Anterior cingulate cortex (tissue), 58 donors: ENCODE measurements at regions not wholly inside any gene's neighbourhood (a gene's known extent, or its start where the extent isn't known, plus 50 kb on each side); places are given as distances from the start of the nearest gene placed in this dataset.
A peak's percentile ranks its signal among the peaks of the same experiment; 100 is the strongest.
"Not testable (repeated sequence)": the region's sequence is repeated elsewhere in the genome, so short reads cannot be mapped to it uniquely, and the experiment has no call there.

Experiments used
- DNase-seq, 58 donors: peaks; one replicate each; lab custom pipeline; 2025; lab: John Stamatoyannopoulos, UW

DNA sequence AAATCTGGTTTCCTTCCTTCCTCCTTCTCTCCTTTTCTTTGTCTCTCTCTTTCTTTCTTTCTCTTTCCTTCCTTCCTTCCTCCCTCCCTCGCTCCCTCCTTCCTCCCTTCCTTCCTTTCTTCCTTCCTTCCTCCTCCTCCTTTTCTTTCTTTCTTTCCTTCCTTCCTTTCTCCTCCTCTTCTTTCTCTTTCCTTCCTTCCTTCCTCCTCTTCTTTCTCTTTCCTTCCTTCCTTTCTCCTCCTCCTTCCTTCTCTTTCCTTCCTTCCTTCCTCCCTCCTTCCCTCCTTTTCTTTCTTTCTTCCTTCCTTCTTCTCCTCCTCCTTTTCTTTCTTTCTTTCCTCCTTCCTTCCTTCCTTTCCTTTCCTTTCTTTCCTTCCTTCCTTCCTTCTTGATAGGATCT is 61.2 kb downstream of the VIP start:
- no peak for DNase-seq

DNA sequence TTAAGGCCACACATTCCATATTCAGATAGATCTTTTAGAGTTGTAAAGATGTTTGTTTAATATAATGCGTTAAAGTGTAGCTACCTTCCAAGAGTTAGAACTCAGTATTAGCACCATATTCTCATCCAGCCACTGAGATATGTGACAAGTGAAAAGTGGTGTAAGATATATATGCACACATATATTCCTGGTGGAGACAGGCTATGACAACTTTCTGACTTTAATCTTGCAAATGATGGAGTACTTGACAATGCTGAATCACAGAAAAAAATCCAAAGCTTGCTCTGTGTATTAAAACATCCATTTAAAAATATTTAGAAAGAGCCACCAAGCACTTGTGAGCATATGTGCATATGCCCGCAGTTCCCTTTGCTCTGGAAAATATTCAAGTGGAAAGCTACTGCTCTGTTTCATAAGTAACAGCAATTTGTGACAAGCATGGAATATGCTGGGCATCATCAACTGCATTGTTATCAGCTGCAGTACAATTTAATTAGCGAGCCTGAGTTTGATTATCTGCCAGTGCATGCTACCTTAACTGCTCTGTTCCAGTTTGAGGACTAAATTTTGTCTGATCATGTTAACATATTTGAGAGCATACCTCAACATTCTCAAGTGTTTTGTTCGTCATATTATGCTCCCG is 64.8 kb downstream of the VIP start:
- no peak for DNase-seq

DNA sequence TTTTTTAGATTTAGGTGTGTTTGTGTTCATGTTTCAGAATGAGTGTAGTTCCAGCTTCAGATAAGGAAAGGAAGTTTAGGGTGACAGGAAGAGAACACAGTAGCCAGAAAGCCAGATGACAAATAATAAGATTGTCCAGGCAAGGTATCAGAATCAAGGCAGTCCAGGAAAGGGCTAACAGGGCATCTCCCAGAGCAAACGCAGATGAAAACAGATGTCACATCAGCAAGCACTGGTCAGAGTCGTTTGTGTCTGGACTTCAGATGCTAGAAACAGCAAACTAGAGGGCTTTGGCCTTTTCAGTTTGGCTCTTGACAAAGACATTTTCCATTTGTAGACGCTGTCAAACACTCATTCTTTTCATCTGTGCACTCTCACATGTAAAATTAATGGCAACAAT is 65.5 kb downstream of the VIP start:
- DNase-seq = no peak

DNA sequence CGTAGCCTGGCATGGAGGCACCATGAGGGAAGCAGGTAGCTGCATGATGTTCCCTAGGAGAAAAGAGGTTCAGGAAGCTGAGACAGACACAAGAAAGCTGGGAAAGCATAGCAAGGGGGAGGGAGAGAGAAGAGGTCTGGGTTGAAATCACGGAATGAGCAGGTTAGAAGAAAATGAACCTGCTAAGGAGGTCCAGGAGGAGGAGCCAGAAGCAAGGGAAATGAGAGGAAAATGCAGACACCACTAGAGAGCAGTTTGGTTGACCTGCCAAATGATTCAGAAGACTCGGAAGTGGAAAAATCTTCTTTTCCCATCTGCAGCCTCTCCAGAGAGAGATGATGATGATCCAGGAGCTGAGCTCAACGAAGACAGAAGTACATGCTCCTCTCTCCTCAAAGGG is 70.9 kb downstream of the VIP start:
- DNase-seq = no peak

DNA sequence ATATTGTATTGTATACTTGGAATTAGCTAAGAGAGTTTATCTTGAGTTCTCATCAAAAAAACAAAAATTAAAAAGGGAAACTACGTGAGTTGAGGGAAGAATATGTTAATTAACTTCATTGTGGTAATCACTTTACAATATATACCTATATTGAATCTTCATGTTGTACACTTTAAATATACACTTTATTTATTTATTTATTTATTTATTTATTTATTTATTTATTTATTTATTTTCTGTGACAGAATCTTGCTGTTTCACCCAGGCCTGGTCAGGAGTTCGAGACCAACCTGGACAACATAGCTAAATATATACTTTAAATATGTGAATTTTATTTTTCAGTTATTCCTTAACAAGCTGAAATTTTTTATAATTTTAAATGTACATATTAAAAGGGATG is 74.1 kb downstream of the VIP start:
- no peak for DNase-seq

DNA sequence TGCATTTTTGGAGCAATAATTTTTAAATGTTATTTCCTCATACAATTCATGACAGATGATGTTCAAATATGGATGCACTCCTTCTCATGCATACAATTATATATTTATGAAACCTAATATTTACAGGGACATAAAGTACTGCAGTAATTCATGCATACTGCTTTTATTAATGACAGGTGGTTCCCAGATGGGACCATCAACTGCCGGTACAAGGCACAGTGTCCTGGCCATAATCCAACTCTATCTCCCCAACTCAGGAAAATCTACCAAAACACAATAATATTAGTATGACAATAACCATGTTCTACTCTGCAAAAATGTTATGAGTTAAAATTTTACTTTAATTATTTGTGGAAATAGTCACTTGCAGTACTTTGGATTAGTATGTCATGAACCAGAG is 77.8 kb downstream of the VIP start:
- no peak for DNase-seq

DNA sequence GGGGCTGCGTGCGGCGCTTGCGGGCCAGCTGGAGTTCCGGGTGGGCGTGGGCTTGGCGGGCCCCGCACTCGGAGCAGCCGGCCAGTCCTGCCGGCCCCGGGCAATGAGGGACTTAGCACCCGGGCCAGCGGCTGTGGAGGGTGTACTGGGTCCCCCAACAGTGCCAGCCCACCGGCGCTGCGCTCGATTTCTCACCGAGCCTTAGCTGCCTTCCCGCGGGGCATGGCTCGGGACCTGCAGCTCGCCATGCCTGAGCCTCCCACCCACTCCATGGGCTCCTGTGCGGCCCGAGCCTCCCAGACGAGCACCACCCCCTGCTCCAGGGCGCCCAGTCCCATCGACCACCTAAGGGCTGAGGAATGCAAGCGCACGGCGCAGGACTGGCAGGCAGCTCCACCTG is 83.8 kb downstream of the VIP start:
- not testable (repeated sequence) for DNase-seq

DNA sequence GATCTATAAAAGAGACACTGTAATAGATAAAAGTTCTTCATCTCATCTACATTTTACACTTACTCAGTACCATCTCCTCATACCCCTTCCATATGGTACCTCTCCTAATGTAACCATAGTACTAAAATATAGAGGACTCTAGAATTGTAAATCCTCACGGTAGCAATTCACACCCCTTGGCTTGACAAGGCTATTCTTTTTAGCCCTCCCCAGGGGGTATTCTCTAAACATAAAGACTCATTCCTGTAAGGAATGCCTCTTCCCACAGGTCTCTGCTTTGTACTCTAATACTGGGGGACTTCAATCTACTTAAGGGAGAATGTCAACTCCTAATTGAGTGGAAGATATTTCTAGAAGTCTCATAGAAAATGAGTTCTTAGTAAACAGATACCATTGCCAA is 85.9 kb downstream of the VIP start:
- no peak for DNase-seq

DNA sequence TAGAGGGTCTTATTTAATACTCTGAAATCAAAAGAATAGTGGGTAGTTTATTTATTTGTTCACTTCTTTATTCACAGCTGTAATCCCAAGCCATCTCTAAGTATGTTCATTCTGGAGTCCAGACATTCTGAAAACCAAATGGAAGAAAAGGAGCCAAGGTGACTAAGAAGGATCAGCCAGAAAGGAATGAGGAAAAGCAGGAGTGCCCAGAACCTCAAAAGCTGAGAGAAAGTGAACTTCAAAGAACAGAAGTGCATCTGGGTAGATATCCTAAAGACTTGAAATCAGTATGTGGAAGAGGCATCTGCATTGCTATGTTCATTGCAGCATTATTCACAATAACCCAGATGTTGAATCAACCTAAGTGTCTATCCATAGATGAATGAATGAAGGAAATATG is 94.8 kb downstream of the VIP start:
- DNase-seq = no peak

DNA sequence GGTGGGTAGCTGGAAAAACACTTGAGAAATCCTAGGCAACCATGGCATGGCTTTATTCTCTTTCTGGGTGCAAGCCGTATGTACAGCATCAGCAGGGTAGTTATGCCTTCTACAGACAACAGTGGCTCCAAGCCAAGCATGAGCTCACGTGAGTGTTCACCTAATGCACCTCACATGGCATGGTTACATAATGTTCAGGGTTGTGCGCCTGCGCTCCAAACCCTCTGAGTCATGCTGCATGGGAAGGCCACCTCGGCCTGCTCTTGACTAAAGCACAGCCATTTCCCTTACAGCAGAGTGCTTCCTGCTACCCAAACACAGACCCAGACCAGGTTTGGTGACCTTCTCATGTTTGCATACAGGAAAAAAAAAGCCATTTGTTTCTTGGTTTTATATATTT is 96.2 kb downstream of the VIP start:
- no peak for DNase-seq

DNA sequence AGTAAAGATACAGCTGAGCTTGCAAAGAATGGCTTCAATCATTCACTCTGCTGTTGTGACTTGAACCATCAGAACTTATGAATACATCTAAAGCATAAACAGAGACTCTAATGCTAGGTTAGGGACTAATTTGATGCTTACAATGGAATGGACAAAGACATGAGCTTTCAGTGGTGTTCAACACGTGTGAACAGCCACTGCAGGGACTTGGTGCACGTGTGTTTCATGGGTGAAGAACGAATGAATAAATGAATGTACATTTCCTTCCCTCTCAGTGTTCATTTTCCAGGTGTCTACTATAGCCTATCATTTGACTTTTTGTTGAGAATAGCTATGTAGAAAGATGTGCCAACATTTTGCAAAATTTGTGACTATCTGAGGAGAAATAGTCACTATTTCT is 98.3 kb downstream of the VIP start:
- DNase-seq = no peak

DNA sequence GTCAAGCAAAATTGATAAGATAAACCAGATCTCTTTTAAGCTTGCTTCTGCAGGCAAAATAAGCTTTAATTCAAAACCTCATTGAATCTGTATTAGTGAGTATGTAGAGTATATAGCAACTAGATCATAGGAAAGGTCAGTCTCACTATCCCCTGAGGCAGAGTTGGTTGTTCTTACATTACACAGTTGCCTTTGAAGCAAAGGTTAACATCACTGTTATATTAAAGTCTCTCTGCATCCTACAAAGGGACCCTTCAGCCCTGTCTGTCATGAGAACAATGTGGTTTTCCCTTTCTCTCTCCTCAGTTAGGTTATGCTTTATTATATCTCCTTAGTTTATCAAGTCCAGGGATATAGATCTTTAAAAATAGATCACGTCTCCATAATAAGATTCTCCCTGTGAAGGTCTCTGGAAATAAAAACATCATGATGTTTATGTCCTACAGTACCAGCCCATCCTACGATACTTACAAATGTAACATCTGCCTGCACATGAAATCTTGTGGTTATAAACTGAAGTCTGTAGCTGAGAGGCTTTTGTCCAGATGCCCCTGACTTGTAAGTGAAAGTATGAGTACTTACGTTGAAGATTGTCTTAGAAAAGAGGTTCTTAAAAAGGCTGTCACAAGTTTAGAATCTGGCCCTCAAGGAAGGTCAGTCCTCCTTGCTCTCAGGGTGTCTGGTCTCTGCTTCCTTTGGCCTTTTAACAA is 103.6 kb downstream of the VIP start:
- DNase-seq = no peak

DNA sequence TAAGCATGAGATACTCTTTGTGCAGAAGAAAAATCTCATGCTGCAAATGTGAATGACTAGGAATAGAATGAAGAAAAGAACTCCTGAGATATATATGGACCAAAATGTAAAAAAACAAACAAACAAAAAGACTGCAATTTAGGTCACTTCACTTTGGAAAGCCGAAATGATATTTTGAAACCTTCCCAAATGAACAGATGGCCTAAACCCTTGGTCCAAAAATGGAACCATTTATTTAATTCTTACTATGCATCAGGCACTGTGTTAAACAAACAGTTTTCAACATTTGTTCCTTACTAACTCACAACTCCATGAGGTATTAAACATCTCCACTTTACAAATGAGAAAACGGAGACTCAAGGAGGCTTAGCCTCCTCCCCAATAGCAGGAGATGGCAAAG is 107.5 kb downstream of the VIP start:
- DNase-seq = no peak

DNA sequence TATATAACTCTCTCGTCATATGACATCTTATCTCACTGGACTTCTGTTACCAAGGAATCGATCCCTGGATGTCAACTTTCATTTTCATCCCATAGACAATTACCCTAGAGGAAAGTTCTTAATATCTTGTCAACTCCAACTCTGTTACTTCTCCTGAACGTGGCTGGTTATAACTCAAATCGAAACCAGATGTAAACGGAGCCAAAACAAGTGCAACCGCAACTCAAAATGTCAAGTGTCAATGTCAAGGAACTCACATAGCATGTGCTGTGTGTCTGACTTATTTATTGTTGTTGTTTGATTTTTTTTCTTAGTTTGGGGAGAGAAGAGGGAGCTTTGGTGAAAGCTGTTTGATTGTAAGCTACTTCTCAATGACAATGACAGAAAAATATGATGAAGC is 108.6 kb downstream of the VIP start:
- no peak for DNase-seq

DNA sequence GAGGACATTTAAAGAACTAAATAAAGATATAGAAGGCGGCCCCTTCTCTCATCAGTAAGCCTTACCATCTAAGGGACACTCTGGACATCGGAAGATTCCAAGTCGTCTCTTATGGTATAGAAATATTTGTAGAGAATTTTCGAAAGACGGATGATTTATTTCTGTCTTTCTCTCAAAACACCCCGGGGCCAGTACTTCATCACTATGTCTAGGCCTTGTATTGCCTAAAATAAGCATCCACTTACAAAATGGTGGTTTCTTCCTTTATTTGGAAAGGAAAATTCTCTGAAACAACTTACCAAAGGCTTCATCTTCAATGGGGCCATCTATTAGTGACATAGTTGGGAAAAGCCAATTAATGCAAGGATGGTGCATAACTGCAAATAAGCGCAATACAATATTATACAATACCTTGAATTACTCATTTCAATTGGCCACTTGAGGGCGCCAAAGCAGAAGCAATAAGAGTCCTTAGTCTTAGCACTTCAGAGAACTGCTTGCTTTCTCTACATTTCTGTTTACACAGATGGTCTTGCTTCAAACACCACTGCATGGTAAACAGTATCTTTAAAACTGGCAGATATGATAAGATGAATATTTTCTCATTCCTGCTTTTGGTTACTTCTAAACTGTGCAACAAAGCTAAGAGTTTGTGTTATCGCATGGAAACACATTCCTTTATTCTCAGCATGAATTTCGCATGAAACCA is 113.2 kb downstream of the VIP start:
- DNase-seq = peak in 33 of 58 donors; percentile 1 to 69 (median 25)

DNA sequence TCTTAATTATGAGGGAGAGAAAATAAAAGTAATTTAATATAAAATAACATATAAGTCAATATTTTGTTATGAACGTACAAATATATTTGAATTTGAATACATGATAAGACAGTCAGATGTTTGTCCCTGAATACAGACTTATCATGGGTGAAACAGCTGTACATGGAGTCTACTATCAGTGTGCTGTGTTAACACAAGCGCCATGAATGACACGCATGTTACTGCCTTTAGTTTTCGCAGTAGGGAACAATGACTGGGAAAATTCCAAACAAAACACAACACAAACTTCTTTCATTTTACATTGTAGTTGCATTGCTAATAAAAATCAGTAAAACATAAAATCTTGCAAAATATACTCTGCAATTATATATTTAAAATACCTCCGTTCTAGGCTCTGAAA is 108.6 kb downstream of the FBXO5 start:
- DNase-seq = no peak

DNA sequence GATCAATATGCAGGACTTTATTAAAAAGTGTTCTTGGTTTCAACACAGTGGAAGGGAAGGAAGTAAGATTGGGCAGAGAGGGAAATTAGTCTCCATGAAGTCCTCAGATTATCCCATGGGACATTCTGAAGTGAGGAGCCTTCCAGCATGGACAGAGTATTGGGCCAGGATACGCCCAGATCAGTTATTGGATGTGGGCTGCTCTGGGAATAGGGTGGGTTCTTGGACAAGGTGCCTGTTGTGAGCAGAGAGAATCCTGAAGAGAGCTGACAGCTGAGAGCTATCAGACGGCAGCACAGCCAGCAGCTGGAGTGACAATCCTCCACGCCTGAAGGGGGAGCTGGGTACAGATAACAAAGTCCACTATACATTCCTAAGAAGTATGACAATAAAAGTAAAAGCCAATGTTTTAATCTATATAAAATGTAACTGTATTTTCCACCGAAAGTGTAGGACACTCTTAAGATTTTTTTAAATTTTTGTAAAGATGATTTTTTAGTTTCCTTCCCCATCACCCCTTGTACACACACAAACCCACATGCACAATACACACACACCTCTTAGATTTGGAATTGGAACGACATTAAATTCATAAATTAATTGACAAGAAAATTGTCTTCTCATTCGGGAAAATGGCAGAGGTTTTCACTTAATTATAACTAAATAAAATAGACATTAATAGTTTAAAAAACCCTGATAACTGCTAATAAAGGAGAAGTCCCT is 107.8 kb downstream of the FBXO5 start:
- no peak for DNase-seq

DNA sequence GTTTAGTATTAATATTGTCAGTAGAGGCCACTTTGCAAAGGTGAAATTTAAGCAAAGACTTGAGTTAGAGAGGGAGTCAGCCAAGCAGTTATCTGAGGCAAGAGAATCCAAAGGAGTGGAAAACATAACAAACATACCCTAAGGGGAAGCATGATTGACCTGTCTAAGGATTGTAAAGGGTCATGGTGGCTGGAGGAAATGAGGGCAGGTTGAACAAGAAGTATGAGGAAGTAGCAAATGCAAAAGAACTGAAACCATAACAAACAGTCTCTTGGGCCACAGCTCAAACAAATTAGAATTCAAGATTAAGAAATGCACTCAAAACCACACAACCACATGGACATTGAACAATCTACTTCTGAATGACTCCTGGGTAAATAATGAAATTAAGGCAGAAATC is 103.2 kb downstream of the FBXO5 start:
- no peak for DNase-seq

DNA sequence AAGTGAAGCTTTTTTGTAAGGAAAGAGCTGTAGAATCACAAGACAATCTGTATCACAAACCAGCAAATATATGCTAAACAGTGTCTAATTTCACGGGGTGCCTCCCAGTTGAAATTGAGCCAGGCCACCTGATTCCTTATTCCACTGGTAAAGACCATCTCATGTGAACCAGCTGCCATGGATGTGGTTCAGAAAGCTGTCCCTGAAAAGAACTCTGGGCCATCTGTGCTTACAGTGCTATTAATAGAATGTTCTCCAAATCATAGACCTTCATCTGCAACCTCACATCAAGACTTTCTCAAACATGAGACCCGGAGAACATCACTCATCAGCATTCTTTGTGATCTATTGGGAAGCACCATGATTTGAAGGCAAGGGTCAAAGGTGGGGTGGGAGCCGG is 89.7 kb downstream of the FBXO5 start:
- peak in 11 of 58 donors; percentile 1 to 12 (median 6) for DNase-seq

DNA sequence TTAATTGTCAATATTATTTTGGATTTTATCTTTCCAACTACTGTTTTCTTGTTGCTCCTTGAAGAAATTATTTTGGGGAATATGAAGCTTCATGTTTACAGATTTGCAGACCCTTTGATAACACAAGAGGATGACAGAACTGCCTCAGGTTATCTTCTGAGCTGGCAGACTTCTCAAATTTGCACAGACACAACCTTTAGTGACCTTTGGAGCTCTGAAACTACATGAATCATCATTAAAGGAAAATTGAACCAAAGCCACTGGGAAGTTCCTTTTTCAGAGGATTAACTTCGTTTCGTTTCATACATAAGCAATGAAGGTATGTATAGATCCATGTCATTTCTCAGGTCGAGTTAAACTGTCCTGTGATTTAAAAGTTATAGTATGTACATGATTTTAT is 85.9 kb downstream of the FBXO5 start:
- DNase-seq = no peak

DNA sequence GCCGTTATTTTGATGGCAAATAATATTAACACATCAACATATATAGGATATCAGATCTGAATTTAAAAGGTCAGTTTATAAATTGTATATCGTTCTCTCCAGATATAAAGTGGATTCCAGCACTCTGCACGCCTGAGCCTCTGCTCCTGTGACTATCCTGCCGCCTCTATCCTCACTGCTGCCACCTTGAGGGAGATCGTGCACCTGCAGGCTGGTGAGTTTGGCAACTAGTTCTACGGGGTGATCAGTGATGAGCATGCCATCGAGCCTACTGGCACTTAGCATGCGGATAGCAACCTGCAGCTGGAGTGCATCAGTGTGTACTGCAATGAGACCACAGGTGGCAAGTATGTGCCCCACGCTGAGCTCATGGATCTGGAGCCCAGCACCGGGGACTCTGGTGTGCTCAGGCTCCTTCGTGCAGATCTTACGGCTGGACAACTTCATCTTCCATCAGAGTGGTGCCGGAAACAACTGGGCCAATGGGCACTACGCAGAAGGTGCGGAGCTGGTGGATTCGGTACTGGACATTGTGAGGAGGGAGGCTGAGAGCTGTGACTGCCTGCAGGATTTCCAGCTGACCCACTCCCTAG is 84.9 kb downstream of the FBXO5 start:
- DNase-seq = peak in 37 of 58 donors; percentile 1 to 58 (median 13)
